ENCODE measurements at regions not wholly inside any gene's neighbourhood (a gene's known extent, or its start where the extent isn't known, plus 50 kb on each side); places are given as distances from the start of the nearest gene placed in this dataset.
A peak's percentile ranks its signal among the peaks of the same experiment; 100 is the strongest.

DNA sequence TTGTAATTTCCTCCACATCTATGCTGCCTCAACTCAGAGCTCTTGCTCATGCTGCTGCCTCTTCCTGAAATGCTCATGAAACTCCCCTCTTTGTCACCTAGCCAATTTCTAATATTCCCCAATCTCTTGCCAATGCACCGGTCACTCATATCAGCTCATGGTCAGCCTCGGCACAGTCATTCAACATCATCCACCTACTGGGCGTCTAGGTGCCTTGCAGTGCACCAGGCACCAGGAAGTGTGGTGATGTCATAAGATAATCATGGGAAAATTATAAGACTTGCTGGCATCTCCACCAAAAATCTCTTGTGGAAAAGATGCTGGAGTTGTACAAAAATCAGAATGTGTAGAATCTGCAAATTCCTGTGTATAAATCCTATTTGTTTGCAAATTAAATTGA is 52.6 kb upstream of the RAB27B start:
- peak in 1 of 2 donors; percentile 39 for ATAC-seq
- Histone ChIP-seq H3K27ac (no peak overlapping the region), H3K36me3 (no peaks in the 10 kb centered on the region), H3K9me3 (no peaks in the 10 kb centered on the region), H3K4me3 (no peak overlapping the region), H3K4me1 (no peaks in the 10 kb centered on the region), H3K27me3 (ENCODE audit: low read depth) (no peaks in the 10 kb centered on the region)
- TF ChIP-seq, protein P1, sequence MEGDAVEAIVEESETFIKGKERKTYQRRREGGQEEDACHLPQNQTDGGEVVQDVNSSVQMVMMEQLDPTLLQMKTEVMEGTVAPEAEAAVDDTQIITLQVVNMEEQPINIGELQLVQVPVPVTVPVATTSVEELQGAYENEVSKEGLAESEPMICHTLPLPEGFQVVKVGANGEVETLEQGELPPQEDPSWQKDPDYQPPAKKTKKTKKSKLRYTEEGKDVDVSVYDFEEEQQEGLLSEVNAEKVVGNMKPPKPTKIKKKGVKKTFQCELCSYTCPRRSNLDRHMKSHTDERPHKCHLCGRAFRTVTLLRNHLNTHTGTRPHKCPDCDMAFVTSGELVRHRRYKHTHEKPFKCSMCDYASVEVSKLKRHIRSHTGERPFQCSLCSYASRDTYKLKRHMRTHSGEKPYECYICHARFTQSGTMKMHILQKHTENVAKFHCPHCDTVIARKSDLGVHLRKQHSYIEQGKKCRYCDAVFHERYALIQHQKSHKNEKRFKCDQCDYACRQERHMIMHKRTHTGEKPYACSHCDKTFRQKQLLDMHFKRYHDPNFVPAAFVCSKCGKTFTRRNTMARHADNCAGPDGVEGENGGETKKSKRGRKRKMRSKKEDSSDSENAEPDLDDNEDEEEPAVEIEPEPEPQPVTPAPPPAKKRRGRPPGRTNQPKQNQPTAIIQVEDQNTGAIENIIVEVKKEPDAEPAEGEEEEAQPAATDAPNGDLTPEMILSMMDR (IDR thresholded peaks at IDR 0.05) = no peak
- DNase-seq = no peak
- intact Hi-C loops (cut with DNase I) = no loop called here

DNA sequence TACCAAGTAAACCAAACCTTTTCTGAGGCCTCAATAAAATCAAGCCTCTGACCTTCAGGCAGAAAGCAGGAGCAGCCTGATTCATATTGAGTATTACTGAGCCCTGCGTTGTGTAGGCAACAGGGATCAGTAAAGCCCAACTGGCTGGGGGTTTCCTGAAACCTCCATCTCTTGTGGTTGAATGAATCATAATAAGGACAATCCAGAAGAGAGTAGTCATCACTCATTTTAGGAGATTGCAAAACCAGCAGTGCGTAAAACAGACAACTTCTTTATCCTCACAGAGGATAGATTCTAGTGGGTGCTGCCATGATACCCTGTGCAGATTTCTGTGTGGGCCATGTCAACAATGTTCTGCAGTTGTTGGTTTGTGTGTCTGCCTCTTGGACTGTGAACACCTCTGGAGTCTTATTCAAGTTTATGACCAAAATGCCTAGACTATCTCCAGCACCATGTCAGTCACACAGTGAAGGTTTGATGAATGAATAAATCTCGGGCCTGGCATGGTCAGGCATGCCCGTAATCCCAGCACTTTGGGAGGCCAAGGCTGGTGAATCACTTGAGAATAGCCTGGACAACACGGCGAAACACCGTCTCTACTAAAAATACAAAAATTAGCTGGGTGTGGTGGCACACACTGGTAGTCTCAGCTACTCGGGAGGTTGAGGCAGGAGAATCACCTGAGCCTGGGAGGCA is 51.8 kb upstream of the RAB27B start:
- no peaks in the 10 kb centered on the region for H3K9me3 ChIP-seq
- DNase-seq (no peak), ATAC-seq (peak; percentile 62 to 78)
- no peaks in the 10 kb centered on the region for H3K36me3 ChIP-seq
- TF ChIP-seq, protein P1 (IDR thresholded peaks at IDR 0.05) = no peak
- no peak overlapping the region for H3K4me3 ChIP-seq
- H3K27ac ChIP-seq = no peak overlapping the region
- H3K27me3 ChIP-seq (ENCODE audit: low read depth) = no peaks in the 10 kb centered on the region
- no peaks in the 10 kb centered on the region for H3K4me1 ChIP-seq
- intact Hi-C loops (cut with DNase I) = no loop called here

DNA sequence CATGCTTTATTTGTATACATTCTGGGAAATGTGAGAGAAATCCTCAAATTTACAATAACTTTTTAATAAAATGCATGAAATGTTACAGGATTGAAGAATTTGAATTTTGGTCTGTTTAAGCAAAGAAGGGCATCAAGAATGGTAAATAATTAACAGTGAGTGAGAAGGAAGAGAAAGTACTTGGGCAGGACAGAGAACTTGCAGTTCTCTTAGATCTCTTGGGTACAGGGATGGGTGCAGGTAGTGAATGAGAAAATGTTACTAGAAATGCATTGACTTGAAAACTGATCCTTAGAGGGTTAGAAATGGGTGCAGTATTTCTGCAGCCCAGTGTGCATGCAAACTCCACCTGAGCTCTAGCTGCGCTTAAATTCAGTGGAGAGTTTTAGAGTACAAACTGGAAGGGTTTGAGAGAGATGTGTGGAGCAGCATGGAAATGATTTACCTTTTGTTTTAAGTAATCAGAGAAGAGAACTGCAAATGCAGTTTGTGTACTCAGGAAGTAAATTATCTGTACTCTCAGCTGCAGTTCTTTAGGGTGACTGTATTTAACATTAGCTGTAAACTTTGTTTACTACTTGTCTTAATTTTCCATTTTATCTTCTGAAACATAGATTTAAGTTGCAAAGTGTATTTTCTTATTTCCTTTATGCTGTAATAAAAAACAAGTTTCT is 51.0 kb upstream of the RAB27B start:
- intact Hi-C loops (cut with DNase I) = no loop called here
- TF ChIP-seq, protein P1 (IDR thresholded peaks at IDR 0.05) = no peak
- DNase-seq (no peak), ATAC-seq (peak; percentile 40 to 51)
- no peaks in the 10 kb centered on the region for H3K9me3 ChIP-seq
- no peaks in the 10 kb centered on the region for H3K27me3 ChIP-seq (ENCODE audit: low read depth)
- no peaks in the 10 kb centered on the region for H3K36me3 ChIP-seq
- no peak overlapping the region for H3K4me3 ChIP-seq
- no peaks in the 10 kb centered on the region for H3K4me1 ChIP-seq
- H3K27ac ChIP-seq = no peak overlapping the region

DNA sequence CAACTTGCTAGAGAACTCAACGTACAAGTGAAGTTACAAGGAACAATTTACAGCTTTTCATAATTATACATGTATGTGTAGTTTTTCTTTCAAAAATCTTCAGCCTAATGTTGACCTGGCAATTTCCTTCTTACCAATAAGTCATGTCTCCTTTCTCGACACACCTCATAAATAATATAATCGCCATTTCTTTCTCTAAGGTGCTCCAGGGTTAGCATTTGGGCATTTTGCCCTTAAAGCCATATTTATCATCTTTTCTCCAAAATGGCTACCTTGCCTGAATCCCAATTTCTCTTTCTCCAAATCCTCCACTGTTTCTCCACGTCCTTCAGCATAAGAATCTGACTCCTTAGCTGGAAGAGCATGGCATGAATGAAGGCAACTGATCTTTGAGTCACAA is 50.3 kb upstream of the RAB27B start:
- Histone ChIP-seq H3K27me3 (ENCODE audit: low read depth) (no peaks in the 10 kb centered on the region), H3K9me3 (no peaks in the 10 kb centered on the region), H3K4me1 (no peaks in the 10 kb centered on the region), H3K36me3 (no peaks in the 10 kb centered on the region), H3K4me3 (no peak overlapping the region), H3K27ac (no peak overlapping the region)
- TF ChIP-seq, protein P1 (IDR thresholded peaks at IDR 0.05) = no peak
- ATAC-seq = no peak
- DNase-seq = no peak
- intact Hi-C loops (cut with DNase I) = no loop called here

Measured in lower lobe of right lung (tissue), 2 donors.